Spinal cord (tissue), 9 donors: ENCODE measurements at regions not wholly inside any gene's neighbourhood (a gene's known extent, or its start where the extent isn't known, plus 50 kb on each side); places are given as distances from the start of the nearest gene placed in this dataset.

Experiments
- DNase-seq, 6 donors: peaks; one replicate each; pipeline versions ENCODE4 v3.0.0 to v3.0.0-alpha.2; 2013 to 2015; ENCODE audit warnings: low spot score in 6 of 6, low read depth in 4 of 6
- H3K27ac ChIP-seq: one replicate; pipeline ENCODE4 v1.5.1; 2013; ENCODE audit warnings: low read depth, low read length, control low read depth
- H3K27me3 ChIP-seq: one replicate; pipeline ENCODE4 v1.6.1; 2013; ENCODE audit warnings: low read length; ENCODE audit not compliant: control insufficient read depth, insufficient read depth
- H3K36me3 ChIP-seq: one replicate; pipeline ENCODE4 v1.6.1; 2013; ENCODE audit warnings: low read length; ENCODE audit not compliant: control insufficient read depth, insufficient read depth
- H3K4me1 ChIP-seq: one replicate; pipeline ENCODE4 v1.6.1; 2013; ENCODE audit warnings: low read length; ENCODE audit not compliant: control insufficient read depth, insufficient read depth
- H3K4me3 ChIP-seq: one replicate; pipeline ENCODE4 v1.5.1; 2013; ENCODE audit warnings: low read depth, low read length, control low read depth
- H3K9me3 ChIP-seq: one replicate; pipeline ENCODE4 v1.6.1; 2013; ENCODE audit warnings: low read length; ENCODE audit not compliant: control insufficient read depth, insufficient read depth
- WGBS: methylation state at CpG from one replicate; pipeline ENCODE4 v1.1.5; 2013; ENCODE audit warnings: missing lambda C conversion rate; ENCODE audit not compliant: insufficient coverage; 5-methylcytosine and 5-hydroxymethylcytosine counted together
- donor health status: healthy.

- no peaks in the 10 kb centered on the region for H3K36me3 ChIP-seq
- no peak overlapping the region for H3K4me3 ChIP-seq
- WGBS: 95% methylated on average over 4 of the region's 4 CpGs
- no peaks in the 10 kb centered on the region for H3K9me3 ChIP-seq
- no peaks in the 10 kb centered on the region for H3K27me3 ChIP-seq
- H3K27ac ChIP-seq: no peak overlapping the region
- DNase-seq: peak in 1 of 6 donors; percentile 15
- H3K4me1 ChIP-seq: no peaks in the 10 kb centered on the region
Observed at GRCh38 chr16:16805809-16806208, 426.9 kb downstream of the NPIPA7 start.

DNA sequence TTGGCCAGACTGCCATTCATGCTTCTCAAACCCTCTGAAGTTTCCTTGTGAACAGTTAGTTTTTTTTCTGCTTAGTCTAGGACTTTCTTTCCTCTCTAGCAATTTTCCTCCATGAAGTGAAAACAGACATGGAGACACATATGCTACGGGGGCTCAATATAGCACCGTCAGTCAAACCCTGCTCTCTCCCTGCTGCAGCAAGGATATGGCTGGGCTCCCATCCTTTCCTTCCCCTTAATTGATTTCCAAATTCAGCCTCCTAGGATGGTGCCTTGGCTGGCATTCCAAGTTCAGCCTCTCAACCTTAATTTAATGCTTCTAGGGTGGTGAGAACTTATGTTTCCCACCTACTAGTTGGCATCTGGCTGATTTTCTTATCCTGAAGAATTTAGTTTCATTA lies 436.7 kb downstream of the NPIPA7 start:
- H3K27me3 ChIP-seq: no peaks in the 10 kb centered on the region
- H3K4me1 ChIP-seq: no peaks in the 10 kb centered on the region
- no peaks in the 10 kb centered on the region for H3K9me3 ChIP-seq
- no peak overlapping the region for H3K27ac ChIP-seq
- no peak overlapping the region for H3K4me3 ChIP-seq
- WGBS: 94% methylated on average over 2 of the region's 2 CpGs
- no peaks in the 10 kb centered on the region for H3K36me3 ChIP-seq
- DNase-seq: peak in 1 of 6 donors; percentile 83

DNA sequence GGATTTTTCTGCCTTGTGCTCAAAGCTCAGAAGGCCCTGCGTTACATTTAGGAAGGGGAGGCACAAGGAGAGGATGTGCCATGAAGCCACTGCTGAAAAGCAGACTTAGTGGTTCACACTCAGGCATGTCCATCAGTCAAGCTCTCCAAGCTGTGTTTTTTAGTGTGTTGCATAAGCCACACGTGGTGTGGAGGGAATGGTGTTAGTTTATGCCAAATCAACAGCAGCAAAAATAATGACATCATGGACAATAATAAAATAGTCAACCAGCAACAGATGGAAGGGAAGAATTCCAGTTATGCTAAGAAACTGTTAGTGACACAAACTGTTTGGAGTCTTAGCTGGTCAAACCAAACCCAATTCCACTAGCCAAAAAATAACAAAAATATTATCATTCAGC lies 438.3 kb downstream of the NPIPA7 start:
- WGBS: 100% methylated on average over 1 of the region's 2 CpGs
- Histone ChIP-seq H3K27ac (no peak overlapping the region), H3K9me3 (no peaks in the 10 kb centered on the region), H3K4me3 (no peak overlapping the region), H3K4me1 (no peaks in the 10 kb centered on the region), H3K27me3 (no peaks in the 10 kb centered on the region), H3K36me3 (no peaks in the 10 kb centered on the region)
- DNase-seq: peak in 1 of 6 donors; percentile 61

GRCh38 chr16:16821261-16821660 lies 442.3 kb downstream of the NPIPA7 start:
- no peaks in the 10 kb centered on the region for H3K27me3 ChIP-seq
- no peaks in the 10 kb centered on the region for H3K4me1 ChIP-seq
- no peak overlapping the region for H3K4me3 ChIP-seq
- H3K27ac ChIP-seq: no peak overlapping the region
- no peak for DNase-seq
- no peaks in the 10 kb centered on the region for H3K9me3 ChIP-seq
- no peaks in the 10 kb centered on the region for H3K36me3 ChIP-seq

GRCh38 chr16:16828913-16829398 lies 450.0 kb downstream of the NPIPA7 start:
- Histone ChIP-seq H3K4me1 (no peaks in the 10 kb centered on the region), H3K36me3 (no peaks in the 10 kb centered on the region), H3K27me3 (no peaks in the 10 kb centered on the region), H3K4me3 (no peak overlapping the region), H3K9me3 (no peaks in the 10 kb centered on the region), H3K27ac (no peak overlapping the region)
- 45% methylated on average over 5 of the region's 6 CpGs for WGBS
- no peak for DNase-seq

DNA sequence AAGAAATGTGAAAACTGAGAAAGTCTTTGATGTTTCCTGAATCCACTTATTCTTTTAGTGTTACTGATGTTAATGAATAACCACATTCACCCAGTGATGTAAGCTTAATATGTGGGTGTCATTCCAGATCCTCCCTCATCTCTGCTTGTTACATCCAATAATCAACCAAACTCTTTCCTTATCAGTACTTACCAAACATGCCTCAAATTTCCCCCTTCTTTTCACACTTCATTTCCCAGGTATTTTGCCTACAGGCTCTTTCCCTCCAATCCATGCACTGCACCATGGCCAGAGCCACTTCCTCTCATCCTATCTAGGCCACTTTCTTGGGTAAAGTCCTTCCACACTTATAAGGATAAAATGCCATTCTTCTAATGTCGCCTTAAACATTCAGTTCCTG lies 451.5 kb downstream of the NPIPA7 start:
- no peak for DNase-seq
- no peak overlapping the region for H3K4me3 ChIP-seq
- no peaks in the 10 kb centered on the region for H3K36me3 ChIP-seq
- no peaks in the 10 kb centered on the region for H3K4me1 ChIP-seq
- no peaks in the 10 kb centered on the region for H3K27me3 ChIP-seq
- H3K9me3 ChIP-seq: no peaks in the 10 kb centered on the region
- WGBS: 100% methylated on average over 1 of the region's 1 CpG
- H3K27ac ChIP-seq: no peak overlapping the region

DNA sequence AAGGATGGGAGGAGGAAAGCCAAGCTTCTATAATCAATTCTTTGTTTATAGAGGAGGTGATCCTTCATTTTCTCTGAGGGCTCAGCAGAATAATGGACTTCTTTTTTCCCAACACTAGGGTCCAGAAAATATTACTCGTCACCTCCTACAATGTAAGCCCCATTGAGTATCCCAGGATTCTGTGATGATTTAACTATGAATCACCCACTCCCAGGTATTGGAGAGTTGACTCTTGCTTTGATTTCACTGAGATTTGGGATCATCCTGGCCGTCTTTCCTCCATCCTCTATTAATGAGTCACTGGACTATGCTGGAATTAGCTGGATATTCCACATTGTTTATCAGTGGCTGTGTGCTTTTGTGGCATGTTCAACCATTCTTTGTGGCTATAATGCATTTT lies 452.0 kb downstream of the NPIPA7 start:
- Histone ChIP-seq H3K27ac (no peak overlapping the region), H3K9me3 (no peaks in the 10 kb centered on the region), H3K4me1 (no peaks in the 10 kb centered on the region), H3K27me3 (no peaks in the 10 kb centered on the region), H3K36me3 (no peaks in the 10 kb centered on the region), H3K4me3 (no peak overlapping the region)
- no peak for DNase-seq
- no CpG with 5 or more reads among the region's 2 CpGs for WGBS

DNA sequence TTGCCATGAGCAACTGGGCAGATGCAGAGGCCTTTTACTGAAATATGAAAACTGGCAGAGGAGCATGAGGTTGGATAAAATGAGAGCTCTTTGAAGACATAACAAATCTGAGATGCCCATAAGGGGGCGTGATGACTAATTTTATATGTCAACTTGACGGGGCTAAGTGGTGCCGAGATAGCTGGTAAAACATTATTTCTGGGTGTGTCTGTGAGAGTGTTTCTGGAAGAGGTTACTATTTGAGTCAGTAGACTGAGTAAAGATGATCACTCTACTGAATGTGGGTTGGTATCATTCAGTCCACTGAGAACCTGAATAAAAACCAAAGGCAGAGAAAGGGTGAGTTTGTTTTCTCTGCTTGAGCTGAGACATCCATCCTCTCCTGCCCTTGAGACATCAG lies 454.2 kb downstream of the NPIPA7 start:
- no peaks in the 10 kb centered on the region for H3K4me1 ChIP-seq
- H3K9me3 ChIP-seq: no peaks in the 10 kb centered on the region
- H3K4me3 ChIP-seq: no peak overlapping the region
- DNase-seq: no peak
- no peak overlapping the region for H3K27ac ChIP-seq
- WGBS: 93% methylated on average over 3 of the region's 3 CpGs
- H3K36me3 ChIP-seq: no peaks in the 10 kb centered on the region
- H3K27me3 ChIP-seq: no peaks in the 10 kb centered on the region

DNA sequence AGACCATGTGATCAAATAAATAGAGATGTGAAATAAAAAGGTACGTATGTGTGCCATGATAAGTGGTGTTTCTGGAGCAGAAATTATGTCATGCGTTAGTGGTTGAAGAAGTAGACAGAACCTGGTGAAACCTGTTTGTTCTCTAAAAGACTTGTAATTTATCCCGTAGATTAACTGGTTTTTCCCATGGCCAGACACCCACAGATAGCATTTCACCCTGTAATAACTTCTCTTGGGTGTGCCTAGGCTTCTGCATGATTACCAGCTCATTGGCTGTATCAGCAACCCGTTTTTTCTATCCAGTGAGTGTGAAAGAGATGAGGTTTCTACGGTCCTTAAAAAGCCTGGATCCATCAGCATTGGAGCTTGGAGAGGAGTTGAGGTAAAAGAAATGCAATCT lies 471.3 kb downstream of the NPIPA7 start:
- no peak for DNase-seq
- H3K4me3 ChIP-seq: no peak overlapping the region
- no peaks in the 10 kb centered on the region for H3K4me1 ChIP-seq
- WGBS: 80% methylated on average over 2 of the region's 5 CpGs
- no peak overlapping the region for H3K27ac ChIP-seq
- H3K9me3 ChIP-seq: no peaks in the 10 kb centered on the region
- no peaks in the 10 kb centered on the region for H3K27me3 ChIP-seq
- H3K36me3 ChIP-seq: no peaks in the 10 kb centered on the region

- H3K27me3 ChIP-seq: no peaks in the 10 kb centered on the region
- no peaks in the 10 kb centered on the region for H3K4me1 ChIP-seq
- H3K27ac ChIP-seq: no peak overlapping the region
- DNase-seq: no peak
- H3K4me3 ChIP-seq: no peak overlapping the region
- no peaks in the 10 kb centered on the region for H3K9me3 ChIP-seq
- WGBS: no CpG with 5 or more reads among the region's 1 CpG
- no peaks in the 10 kb centered on the region for H3K36me3 ChIP-seq
Observed at GRCh38 chr16:16857012-16857411, 478.1 kb downstream of the NPIPA7 start.
